IPS-20b (cell line): ENCODE measurements at regions not wholly inside any gene's neighbourhood (a gene's known extent, or its start where the extent isn't known, plus 50 kb on each side); places are given as distances from the start of the nearest gene placed in this dataset.

ENCODE experiments used
- H3K27ac ChIP-seq: one replicate; pipeline ENCODE4 v1.5.1; 2013; ENCODE audit warnings: low read length
- H3K27me3 ChIP-seq: 2 replicates; pipeline ENCODE4 v1.6.1; 2013; ENCODE audit warnings: mild to moderate bottlenecking, low read length, inconsistent platforms; ENCODE audit not compliant: insufficient read depth
- H3K36me3 ChIP-seq: 2 replicates; pipeline ENCODE4 v1.6.1; 2013; ENCODE audit warnings: low read depth, mild to moderate bottlenecking, inconsistent platforms, low read length, moderate library complexity; ENCODE audit not compliant: insufficient read depth
- H3K4me1 ChIP-seq: 2 replicates; pipeline ENCODE4 v1.6.1; 2013; ENCODE audit warnings: mild to moderate bottlenecking, control low read depth, inconsistent platforms, low read length, moderate library complexity; ENCODE audit not compliant: insufficient read depth
- H3K4me3 ChIP-seq: 2 replicates; pipeline ENCODE4 v1.5.1; 2013; ENCODE audit warnings: mild to moderate bottlenecking, low read length, inconsistent platforms
- H3K9ac ChIP-seq: 2 replicates; pipeline ENCODE4 v1.6.1; 2013; ENCODE audit warnings: low read depth, mild to moderate bottlenecking, inconsistent platforms, low read length, moderate library complexity
- H3K9me3 ChIP-seq: 2 replicates; pipeline ENCODE4 v1.6.1; 2013; ENCODE audit warnings: mild to moderate bottlenecking, low read depth, low read length, inconsistent platforms; ENCODE audit not compliant: insufficient read depth

DNA sequence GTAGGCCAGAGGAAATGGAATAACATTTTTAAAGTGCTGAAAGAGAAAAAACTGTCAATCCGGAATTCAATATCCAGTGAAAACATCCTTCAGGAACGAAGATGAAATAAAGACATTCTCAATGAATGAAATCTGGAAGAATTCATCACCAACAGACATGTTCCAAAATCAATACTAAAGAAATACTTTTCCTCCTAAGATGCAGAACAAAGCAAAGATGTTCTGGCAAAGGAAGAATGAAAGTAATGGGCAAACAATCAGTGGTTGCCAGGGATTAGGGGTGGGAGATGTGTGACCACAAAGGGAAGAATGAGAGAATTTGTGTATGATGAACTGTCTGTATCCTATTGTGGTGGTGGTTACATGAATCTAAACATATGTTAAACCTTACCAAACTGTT lies 52.8 kb upstream of the EEPD1 start:
- Histone ChIP-seq H3K4me3 (no peak overlapping the region), H3K9ac (no peak overlapping the region), H3K9me3 (no peaks in the 10 kb centered on the region), H3K27ac (no peak overlapping the region), H3K36me3 (no peaks in the 10 kb centered on the region), H3K4me1 (no peaks in the 10 kb centered on the region), H3K27me3 (no peaks in the 10 kb centered on the region)

DNA sequence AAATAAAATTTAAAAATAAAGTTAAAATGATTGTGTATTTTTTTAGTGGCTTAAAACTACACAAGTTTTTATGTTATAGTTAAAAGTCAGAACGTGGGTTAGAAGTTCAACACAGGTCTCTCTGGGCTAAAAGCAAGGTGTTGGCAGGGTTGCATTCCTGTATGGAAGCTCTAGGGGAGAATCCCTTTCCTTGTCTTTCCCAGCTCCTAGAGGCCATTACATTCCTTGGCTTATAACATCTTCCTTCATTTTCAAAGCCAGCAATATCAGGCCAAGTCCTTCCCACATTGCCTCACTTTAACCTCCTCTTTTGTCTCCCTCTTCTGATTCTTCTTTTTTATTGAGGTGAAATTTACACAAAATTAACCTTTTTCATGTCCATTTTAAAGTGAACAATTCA lies 52.4 kb upstream of the EEPD1 start:
- H3K9ac ChIP-seq = no peak overlapping the region
- H3K9me3 ChIP-seq = no peaks in the 10 kb centered on the region
- H3K27me3 ChIP-seq = no peaks in the 10 kb centered on the region
- H3K4me1 ChIP-seq = no peaks in the 10 kb centered on the region
- H3K36me3 ChIP-seq = no peaks in the 10 kb centered on the region
- H3K27ac ChIP-seq = no peak overlapping the region
- H3K4me3 ChIP-seq = no peak overlapping the region
